HAP-1 (cell line): ENCODE measurements at regions not wholly inside any gene's neighbourhood (a gene's known extent, or its start where the extent isn't known, plus 50 kb on each side); places are given as distances from the start of the nearest gene placed in this dataset.

ENCODE experiments used
- DNase-seq, 2 experiments: peaks; one replicate each; pipeline ENCODE4 v3.0.0-alpha.2; 2016 to 2020; ENCODE audit warnings: low spot score in 2 of 2
- H3K27me3 ChIP-seq: fragments of 250-450 bp; sonication (Bioruptor Pico); 2 replicates; pipeline ENCODE4 v1.5.1; 2020; ENCODE audit warnings: low read depth, mild to moderate bottlenecking, moderate library complexity
- H3K36me3 ChIP-seq: fragments of 250-450 bp; sonication (Bioruptor Pico); replicated peaks from 2 replicates; pipeline ENCODE4 v1.5.1; 2020; ENCODE audit warnings: mild to moderate bottlenecking
- H3K4me1 ChIP-seq: fragments of 250-450 bp; sonication (Bioruptor Pico); 2 replicates; pipeline ENCODE4 v1.5.1; 2020; ENCODE audit warnings: mild to moderate bottlenecking
- H3K4me3 ChIP-seq: fragments of 250-450 bp; sonication (Bioruptor Pico); 2 replicates; pipeline ENCODE4 v1.5.1; 2020; ENCODE audit warnings: mild to moderate bottlenecking, moderate library complexity
- H3K9me3 ChIP-seq: fragments of 250-450 bp; sonication (Bioruptor Pico); 2 replicates; pipeline ENCODE4 v1.5.1; 2020; ENCODE audit warnings: mild to moderate bottlenecking, moderate library complexity
- in situ Hi-C: fragments of 300-500 bp; cut with MboI; formaldehyde crosslinking; loops from 3 replicates; pipeline ENCODE4 v1.14.3; 2020; ENCODE audit warnings: low sequenced_read_pairs, inconsistent platforms, mixed read lengths

DNA sequence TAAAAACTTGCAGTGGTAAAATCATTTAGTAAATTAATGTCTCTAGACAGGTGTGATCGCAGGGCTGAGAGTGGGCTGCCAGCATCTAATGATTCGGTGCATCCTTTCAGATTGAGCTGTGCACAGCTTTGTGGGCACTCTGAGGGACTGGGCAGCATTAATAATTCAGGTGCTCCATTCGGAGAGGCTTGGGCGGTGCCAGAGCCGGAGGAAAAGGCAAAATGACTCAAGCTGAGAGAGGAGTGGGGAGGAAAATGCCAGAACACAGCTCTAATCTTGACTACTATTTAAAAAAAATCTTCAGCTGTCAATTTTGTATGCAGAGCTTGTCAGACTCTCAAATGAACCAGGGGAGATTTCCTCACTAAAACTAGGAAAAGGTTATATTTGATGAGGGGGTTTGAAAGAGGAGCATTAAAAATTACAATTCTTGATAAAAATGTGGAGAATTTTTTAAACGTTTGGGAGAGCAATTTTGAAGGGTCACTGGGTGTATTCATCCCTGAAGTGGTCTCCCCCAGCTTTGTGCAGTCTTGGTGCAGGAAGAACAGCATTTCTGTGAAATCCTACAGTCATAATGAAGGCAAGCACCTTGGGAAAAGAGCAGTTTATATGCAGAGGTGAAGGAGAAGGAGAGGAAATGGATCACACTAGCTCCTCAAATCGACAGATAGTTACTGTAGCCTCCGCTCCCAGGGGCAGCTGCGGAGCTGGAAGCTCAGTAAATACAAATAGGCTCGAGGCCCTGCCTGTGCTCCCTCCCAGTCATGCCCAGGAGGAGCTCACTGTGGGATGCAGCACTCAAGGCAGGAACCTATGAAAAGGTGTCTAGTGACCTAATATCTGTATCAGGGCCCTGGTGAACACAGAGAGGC is 535.4 kb upstream of the RAB6C start:
- no peak for DNase-seq
- Histone ChIP-seq H3K4me3 (no peak overlapping the region), H3K27me3 (no peaks in the 10 kb centered on the region), H3K4me1 (no peaks in the 10 kb centered on the region), H3K36me3 (no peaks in the 10 kb centered on the region), H3K9me3 (no peaks in the 10 kb centered on the region)
- in situ Hi-C loops = no loop called here

DNA sequence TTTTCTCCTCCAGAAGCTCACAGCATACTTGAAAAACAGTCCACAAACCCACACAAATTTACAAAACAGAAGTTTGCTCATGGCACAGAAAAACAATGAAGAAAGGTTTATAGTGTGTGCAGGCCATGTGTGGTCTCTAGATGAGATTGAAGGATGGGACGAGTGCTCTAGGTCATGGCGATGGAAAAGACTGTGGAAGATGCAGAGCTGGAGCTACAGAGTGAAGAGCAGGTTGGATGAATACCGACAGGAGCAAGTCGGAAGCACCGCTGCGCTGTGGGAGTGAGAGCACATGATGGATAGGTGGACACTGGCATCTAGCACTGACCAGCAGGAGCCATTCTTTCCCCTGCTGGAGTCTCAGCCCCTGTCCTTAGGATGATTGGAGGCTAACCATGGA is 534.7 kb upstream of the RAB6C start:
- Histone ChIP-seq H3K36me3 (no peaks in the 10 kb centered on the region), H3K9me3 (no peaks in the 10 kb centered on the region), H3K4me1 (no peaks in the 10 kb centered on the region), H3K27me3 (no peaks in the 10 kb centered on the region), H3K4me3 (no peak overlapping the region)
- DNase-seq = no peak
- in situ Hi-C loops = no loop called here

DNA sequence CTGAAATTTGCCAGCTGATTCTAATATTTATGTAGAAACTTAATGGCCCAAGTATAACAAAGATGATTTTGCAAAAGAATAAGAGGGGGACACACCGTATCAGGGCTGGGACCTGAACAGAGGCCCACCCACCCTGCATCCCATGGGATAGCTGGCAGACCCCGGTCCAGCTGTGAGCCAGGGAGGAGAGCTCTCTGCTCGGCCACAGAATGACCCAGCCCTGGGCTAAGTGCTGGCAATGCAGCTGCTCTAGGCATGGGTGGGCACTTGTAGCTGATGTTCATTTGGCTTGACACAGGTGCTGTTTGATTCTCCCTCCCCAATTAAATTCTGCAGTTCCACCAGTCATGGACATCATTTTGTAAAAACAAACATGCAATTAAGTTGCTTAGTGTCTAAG is 522.8 kb upstream of the RAB6C start:
- H3K4me1 ChIP-seq = no peaks in the 10 kb centered on the region
- H3K27me3 ChIP-seq = no peaks in the 10 kb centered on the region
- H3K4me3 ChIP-seq = no peak overlapping the region
- H3K36me3 ChIP-seq = no peaks in the 10 kb centered on the region
- DNase-seq = no peak
- in situ Hi-C loops = no loop called here
- H3K9me3 ChIP-seq = no peaks in the 10 kb centered on the region

DNA sequence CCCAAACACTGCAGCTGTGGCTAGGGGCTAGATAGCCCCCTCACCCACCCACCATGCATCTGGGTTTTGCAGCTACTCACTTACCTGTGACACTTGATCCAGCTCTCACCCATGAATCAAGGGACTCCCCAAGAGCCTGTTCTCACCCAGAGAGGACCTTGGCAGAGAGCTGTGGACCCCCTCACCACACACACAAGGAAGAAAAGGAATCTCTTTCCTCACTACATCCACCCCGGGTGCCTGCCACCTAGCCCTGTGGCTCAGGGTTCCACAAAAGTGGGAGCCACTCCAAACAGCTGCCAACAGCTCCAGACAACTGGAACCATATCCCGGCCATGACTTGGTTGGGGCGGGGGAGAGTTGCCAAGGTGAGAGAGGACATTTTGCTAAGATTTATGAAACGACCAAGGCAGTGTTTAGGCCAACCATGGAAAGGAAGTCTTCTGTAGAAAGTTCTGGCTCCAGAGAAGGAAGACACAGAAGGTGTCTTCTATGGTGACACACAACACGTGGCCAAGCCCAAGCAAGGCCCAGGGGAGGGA is 522.1 kb upstream of the RAB6C start:
- H3K9me3 ChIP-seq = no peaks in the 10 kb centered on the region
- H3K27me3 ChIP-seq = no peaks in the 10 kb centered on the region
- in situ Hi-C loops = no loop called here
- no peaks in the 10 kb centered on the region for H3K36me3 ChIP-seq
- H3K4me3 ChIP-seq = no peak overlapping the region
- no peak for DNase-seq
- H3K4me1 ChIP-seq = no peaks in the 10 kb centered on the region

DNA sequence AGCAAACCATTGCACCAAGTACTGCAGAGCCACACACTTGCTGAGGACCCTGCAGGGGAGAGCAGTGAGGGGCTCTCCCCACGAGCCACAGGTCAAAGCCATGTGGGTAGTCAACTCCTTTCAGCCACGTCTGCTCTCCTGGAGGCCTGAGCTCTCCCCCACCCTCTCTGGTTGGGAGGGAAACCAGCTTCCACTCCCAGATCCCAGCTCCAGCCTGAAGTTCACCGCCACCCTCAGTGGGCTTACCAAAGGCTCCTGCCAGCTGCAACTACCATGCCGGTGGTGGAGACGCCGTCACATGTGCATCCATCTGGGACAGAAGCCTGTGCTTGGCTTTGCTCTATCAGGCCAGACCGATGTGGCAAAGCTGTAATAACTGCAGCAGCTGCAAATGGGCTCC is 521.5 kb upstream of the RAB6C start:
- DNase-seq = no peak
- H3K4me3 ChIP-seq = no peak overlapping the region
- H3K4me1 ChIP-seq = no peaks in the 10 kb centered on the region
- in situ Hi-C loops = no loop called here
- no peaks in the 10 kb centered on the region for H3K36me3 ChIP-seq
- H3K27me3 ChIP-seq = no peaks in the 10 kb centered on the region
- H3K9me3 ChIP-seq = no peaks in the 10 kb centered on the region

DNA sequence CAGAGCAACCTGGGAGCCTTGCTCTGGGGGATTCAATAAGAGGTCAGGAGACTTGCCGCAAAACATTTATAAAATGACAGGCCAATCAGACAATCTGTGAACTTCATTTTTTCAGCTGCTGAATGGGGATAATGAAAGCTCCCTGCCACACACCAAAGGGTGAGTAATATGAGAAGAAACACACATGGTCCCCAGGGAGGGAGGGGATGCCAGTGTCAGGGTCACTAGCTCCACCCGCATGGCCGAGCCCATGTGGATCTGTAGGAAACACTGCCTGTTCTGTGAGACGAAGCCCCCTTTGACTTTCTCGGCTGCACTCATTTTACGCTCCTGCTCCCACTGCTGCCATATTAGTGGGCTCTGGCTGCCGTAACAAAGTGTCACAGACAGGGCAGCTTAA is 521.0 kb upstream of the RAB6C start:
- in situ Hi-C loops = no loop called here
- DNase-seq = no peak
- Histone ChIP-seq H3K9me3 (no peaks in the 10 kb centered on the region), H3K36me3 (no peaks in the 10 kb centered on the region), H3K27me3 (no peaks in the 10 kb centered on the region), H3K4me1 (no peaks in the 10 kb centered on the region), H3K4me3 (no peak overlapping the region)

DNA sequence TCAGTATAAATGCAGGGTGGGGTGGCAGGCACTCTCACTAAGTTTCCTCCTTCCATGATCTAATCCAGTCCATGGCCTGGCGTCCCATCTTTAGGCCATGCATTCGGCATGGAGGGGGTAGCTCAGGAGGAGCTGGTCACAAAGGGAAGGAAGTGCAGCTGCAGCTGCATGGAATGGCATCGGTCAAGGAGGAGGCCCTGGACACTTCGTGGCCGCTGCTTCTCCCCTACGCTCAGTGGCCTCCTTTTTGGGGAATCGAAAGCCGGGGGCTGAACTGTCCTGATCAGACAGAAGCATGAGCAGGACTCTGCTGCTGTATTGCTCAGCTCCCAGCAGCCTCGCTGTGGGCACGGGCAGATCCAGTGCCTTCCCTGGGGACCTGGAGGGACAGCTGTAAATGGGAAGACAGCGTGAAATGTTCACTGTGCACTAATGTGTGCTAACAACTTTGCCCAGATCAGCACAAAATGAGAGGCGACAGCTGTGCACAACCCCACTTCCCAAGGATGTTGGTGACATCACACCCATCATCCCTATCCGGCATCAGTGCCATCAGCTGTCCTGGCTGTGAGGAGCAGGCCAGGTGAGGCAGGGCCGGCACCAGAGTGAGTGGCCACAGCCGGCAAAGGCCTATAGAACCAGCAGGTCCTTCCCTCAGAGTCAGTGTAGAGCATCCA is 520.1 kb upstream of the RAB6C start:
- Histone ChIP-seq H3K4me1 (no peaks in the 10 kb centered on the region), H3K27me3 (no peaks in the 10 kb centered on the region), H3K9me3 (no peaks in the 10 kb centered on the region), H3K4me3 (no peak overlapping the region), H3K36me3 (no peaks in the 10 kb centered on the region)
- in situ Hi-C loops = no loop called here
- no peak for DNase-seq

DNA sequence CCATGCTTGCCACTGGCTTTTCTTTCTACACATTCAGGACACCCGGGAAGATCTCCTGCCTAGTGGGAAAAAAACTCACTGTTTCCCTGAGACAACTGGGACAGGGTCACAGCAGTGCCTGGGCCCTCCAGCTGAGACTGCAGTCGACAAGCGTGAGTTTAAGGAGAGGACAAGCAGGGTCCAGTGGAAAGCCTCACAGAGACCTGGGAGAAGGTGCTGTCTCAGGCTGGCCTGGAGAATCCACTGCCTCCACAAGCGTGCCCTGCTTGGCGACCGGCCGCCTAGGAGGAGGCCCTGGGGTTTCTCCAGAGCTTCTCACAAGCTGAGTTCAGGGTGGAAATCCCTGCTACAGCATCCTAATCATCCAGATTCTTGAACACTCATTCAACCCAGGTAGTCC is 519.6 kb upstream of the RAB6C start:
- Histone ChIP-seq H3K36me3 (no peaks in the 10 kb centered on the region), H3K4me3 (no peak overlapping the region), H3K4me1 (no peaks in the 10 kb centered on the region), H3K27me3 (no peaks in the 10 kb centered on the region), H3K9me3 (no peaks in the 10 kb centered on the region)
- in situ Hi-C loops = no loop called here
- DNase-seq = no peak

DNA sequence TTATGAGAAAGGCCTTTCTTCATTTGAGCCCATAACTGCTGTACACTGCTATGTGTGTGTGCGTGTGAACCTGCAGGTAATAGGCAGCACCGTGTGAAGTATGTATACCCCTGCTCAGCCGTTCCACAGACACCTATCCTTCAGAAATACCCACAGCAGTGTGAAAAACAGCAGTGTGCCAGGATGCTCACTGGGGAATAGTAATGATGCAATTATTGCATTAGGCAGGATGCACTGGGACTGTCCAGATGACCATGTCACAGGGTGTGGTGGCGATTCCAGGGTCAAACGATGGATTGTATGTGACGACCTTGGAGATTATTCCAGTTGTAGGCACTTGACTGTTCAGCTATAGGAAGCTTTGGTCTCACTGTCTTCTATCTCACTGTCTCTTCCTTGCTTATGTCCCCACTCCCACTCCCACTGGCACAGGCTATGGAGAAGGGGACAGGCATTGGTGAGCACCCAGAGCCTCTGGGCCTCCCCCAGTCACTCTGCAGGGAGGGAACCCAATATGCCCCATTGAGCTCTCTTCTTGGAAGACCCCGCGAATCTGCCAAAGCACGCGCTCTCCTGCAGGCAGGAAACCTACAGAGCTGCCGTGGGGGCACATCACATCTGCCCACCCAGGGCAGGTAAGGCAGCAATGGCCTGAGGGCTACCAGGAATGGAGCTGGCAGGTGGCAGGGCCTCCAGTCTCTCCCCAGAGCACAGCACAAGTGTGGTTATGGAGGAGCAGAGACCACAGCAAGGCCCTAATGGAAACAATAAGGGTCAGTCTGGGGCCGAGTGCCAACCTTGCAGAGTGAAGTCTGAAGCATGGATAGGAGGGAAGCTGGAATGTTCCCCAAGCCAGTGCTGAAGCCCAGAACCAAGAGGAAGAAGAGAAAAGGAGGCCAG is 518.9 kb upstream of the RAB6C start:
- in situ Hi-C loops = no loop called here
- no peaks in the 10 kb centered on the region for H3K36me3 ChIP-seq
- H3K4me3 ChIP-seq = no peak overlapping the region
- no peaks in the 10 kb centered on the region for H3K27me3 ChIP-seq
- no peaks in the 10 kb centered on the region for H3K4me1 ChIP-seq
- no peaks in the 10 kb centered on the region for H3K9me3 ChIP-seq
- DNase-seq = no peak

DNA sequence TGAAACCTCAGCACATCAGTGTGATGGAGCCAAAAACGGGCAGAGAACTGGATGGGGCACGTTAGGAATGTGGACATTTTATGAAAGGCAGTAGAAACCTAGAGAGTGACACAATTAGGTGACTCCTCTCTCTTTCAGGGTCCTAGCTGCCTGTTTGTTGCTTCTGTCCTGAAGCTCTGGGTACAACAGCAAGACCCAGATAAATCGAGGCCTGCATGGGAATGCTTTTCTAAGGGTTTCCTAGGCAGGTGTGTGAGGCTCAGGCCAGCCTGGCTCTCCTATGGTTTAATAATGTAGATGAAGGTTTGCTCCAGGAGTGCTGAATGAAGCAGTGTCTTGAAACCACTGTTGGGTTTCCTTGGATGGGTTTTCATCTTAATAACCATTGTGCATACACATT is 517.1 kb upstream of the RAB6C start:
- in situ Hi-C loops = no loop called here
- DNase-seq = no peak
- Histone ChIP-seq H3K27me3 (no peaks in the 10 kb centered on the region), H3K4me1 (no peaks in the 10 kb centered on the region), H3K9me3 (no peaks in the 10 kb centered on the region), H3K4me3 (no peak overlapping the region), H3K36me3 (no peaks in the 10 kb centered on the region)

DNA sequence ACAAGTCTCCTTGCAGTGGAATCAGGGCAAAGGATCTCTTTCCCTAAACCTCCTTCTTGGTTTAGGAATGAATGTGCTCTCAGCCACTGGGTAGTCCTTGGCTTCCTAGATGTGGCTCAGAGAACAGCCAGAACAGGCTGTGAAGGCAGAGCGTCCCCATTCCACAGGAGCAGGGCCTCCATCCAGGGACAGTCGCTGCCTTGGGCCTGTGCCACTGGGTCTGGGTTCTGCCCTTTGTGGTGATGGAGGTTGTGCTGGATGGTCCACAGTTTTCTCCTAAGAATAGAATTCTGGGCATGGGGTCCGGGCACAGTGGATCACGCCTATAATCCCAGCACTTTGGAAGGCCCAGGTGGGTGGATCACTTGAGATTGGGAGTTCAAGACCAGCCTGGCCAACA is 516.5 kb upstream of the RAB6C start:
- H3K27me3 ChIP-seq = no peaks in the 10 kb centered on the region
- no peak for DNase-seq
- no peaks in the 10 kb centered on the region for H3K4me1 ChIP-seq
- no peak overlapping the region for H3K4me3 ChIP-seq
- no peaks in the 10 kb centered on the region for H3K9me3 ChIP-seq
- in situ Hi-C loops = no loop called here
- H3K36me3 ChIP-seq = no peaks in the 10 kb centered on the region

DNA sequence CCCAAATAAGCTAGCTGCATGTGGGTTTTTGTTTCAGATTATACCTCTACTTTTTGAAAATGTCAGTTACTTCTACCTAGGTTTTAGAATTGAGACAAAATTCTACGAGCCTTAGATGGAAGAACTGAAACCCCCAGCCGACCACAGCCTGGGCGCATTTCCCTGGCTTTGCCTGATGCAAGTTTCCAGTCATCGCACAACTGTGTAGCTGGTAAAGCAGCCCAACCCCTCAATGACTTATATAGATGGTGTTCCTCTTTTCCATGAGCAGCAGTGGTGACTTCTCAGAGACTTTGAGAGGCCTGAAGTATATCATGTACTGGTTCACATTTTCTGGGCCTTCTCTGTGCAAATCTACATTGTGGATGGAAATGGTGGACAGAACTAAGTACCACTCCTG is 515.4 kb upstream of the RAB6C start:
- no peak for DNase-seq
- Histone ChIP-seq H3K4me1 (no peaks in the 10 kb centered on the region), H3K4me3 (no peak overlapping the region), H3K27me3 (no peaks in the 10 kb centered on the region), H3K36me3 (no peaks in the 10 kb centered on the region), H3K9me3 (no peaks in the 10 kb centered on the region)
- in situ Hi-C loops = no loop called here

DNA sequence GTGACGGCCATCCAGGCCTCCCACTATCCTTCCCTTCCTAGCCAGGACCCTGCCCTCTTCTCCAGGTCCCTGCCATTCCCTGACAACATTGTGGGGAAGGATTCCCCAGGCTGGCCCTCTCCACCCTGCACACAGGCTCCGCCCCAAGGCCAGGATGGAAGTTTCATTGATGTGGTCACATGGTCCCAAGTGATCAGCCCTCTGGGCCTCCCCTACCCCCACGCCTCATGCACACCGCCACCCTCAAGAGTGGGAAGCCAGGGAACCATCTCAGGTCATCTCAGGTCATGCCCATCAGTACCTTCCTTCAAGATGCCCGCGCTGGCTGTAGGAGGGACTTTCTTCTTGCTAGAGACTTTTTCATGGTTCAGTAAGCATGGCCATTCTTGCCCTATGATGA is 514.8 kb upstream of the RAB6C start:
- no peak for DNase-seq
- in situ Hi-C loops = no loop called here
- no peaks in the 10 kb centered on the region for H3K36me3 ChIP-seq
- no peaks in the 10 kb centered on the region for H3K9me3 ChIP-seq
- H3K27me3 ChIP-seq = no peaks in the 10 kb centered on the region
- H3K4me3 ChIP-seq = no peak overlapping the region
- H3K4me1 ChIP-seq = no peaks in the 10 kb centered on the region

DNA sequence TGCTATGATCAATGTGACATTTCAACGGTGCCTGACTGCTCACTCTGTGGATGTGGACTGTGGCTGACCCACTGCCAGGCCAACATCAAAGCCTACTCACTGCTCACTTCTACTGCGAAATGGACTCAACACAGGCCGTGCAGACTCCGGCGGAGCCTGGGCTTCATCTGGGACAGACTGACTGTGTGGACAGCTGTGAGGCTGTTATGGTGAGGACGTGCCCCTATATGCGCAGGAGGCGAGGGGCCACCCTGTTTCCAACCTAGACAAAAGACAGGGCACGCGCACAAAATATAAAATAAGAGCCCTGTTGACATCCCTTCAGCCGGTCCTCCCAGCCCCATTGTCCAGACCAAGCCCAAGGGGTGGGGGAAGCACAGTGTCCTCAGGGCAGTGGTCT is 514.4 kb upstream of the RAB6C start:
- Histone ChIP-seq H3K27me3 (no peaks in the 10 kb centered on the region), H3K4me3 (no peak overlapping the region), H3K4me1 (no peaks in the 10 kb centered on the region), H3K9me3 (no peaks in the 10 kb centered on the region), H3K36me3 (no peaks in the 10 kb centered on the region)
- no peak for DNase-seq
- in situ Hi-C loops = no loop called here
